Mucosa of descending colon (tissue), 3 donors: ENCODE measurements at regions not wholly inside any gene's neighbourhood (a gene's known extent, or its start where the extent isn't known, plus 50 kb on each side); places are given as distances from the start of the nearest gene placed in this dataset.

Source experiments
- ATAC-seq: fragments of 200-7000 bp; cut with Tn5 transposase; one replicate; pipeline ENCODE4 v1.9.1; 2020; ENCODE audit warnings: mild to moderate bottlenecking, moderate library complexity
- DNase-seq, 3 donors: peaks; one replicate each; pipeline ENCODE4 v3.0.0-alpha.2; 2020
- H3K36me3 ChIP-seq: fragments of 200-600 bp; one replicate; pipeline ENCODE4 v1.8.0; 2021; ENCODE audit warnings: low read depth, mild to moderate bottlenecking
- H3K4me1 ChIP-seq: fragments of 200-600 bp; one replicate; pipeline ENCODE4 v1.8.0; 2021; ENCODE audit warnings: low read depth, mild to moderate bottlenecking
- H3K4me3 ChIP-seq: fragments of 200-600 bp; one replicate; pipeline ENCODE4 v1.8.0; 2021; ENCODE audit warnings: mild to moderate bottlenecking
- H3K9me3 ChIP-seq: fragments of 200-600 bp; one replicate; pipeline ENCODE4 v1.8.0; 2021; ENCODE audit warnings: mild to moderate bottlenecking
- CTCF ChIP-seq: fragments of 200-600 bp; IDR thresholded peaks from one replicate; pipeline ENCODE4 v1.8.0; 2022; ENCODE audit warnings: antibody characterized with exemption, mild to moderate bottlenecking
- intact Hi-C, 2 donors: fragments of 100-400 bp; cut with DNase I in 1 of 2; cut with micrococcal nuclease in 1 of 2; formaldehyde crosslinking; loops; one replicate each; pipeline versions ENCODE4 v1.11.0 to v1.11.1; 2022; cut with DNase I, micrococcal nuclease
- donor health status: DM: no; HTN: no; CAD: no; lungs with moderate emphysema.
- donor health status: DM: no; HTN: no; CAD: no.
- donor health status: DM: no; HTN: yes; CAD: no.

- no peak for ATAC-seq
- Histone ChIP-seq H3K9me3 (no peaks in the 10 kb centered on the region), H3K36me3 (no peaks in the 10 kb centered on the region), H3K4me1 (no peaks in the 10 kb centered on the region), H3K4me3 (no peak overlapping the region)
- intact Hi-C loops: no loop called here
- no peak for DNase-seq
- TF ChIP-seq CTCF: no peak
Observed at GRCh38 chr16:80427795-80428194, 113.0 kb upstream of the DYNLRB2 start.

GRCh38 chr16:80418517-80419355, 122.1 kb upstream of the DYNLRB2 start:
- H3K4me1 ChIP-seq: no peaks in the 10 kb centered on the region
- intact Hi-C loops: no loop called here
- H3K36me3 ChIP-seq: no peaks in the 10 kb centered on the region
- TF ChIP-seq CTCF: no peak
- ATAC-seq (no peak), DNase-seq (no peak)
- no peak overlapping the region for H3K4me3 ChIP-seq
- no peaks in the 10 kb centered on the region for H3K9me3 ChIP-seq

- DNase-seq: no peak
- no peaks in the 10 kb centered on the region for H3K9me3 ChIP-seq
- no peaks in the 10 kb centered on the region for H3K36me3 ChIP-seq
- intact Hi-C loops: no loop called here
- no peak for TF ChIP-seq CTCF
- no peaks in the 10 kb centered on the region for H3K4me1 ChIP-seq
- ATAC-seq: no peak
- no peak overlapping the region for H3K4me3 ChIP-seq
Observed at GRCh38 chr16:80417706-80418271, 123.0 kb upstream of the DYNLRB2 start.

- DNase-seq (no peak), ATAC-seq (no peak)
- no peak overlapping the region for H3K4me3 ChIP-seq
- intact Hi-C loops: no loop called here
- H3K9me3 ChIP-seq: no peaks in the 10 kb centered on the region
- no peaks in the 10 kb centered on the region for H3K36me3 ChIP-seq
- no peak for TF ChIP-seq CTCF
- H3K4me1 ChIP-seq: no peaks in the 10 kb centered on the region
Observed at GRCh38 chr16:80408014-80408413, 132.8 kb upstream of the DYNLRB2 start.

GRCh38 chr16:80407265-80407987, 133.4 kb upstream of the DYNLRB2 start:
- TF ChIP-seq CTCF: no peak
- Histone ChIP-seq H3K4me3 (no peak overlapping the region), H3K4me1 (no peaks in the 10 kb centered on the region), H3K36me3 (no peaks in the 10 kb centered on the region), H3K9me3 (no peaks in the 10 kb centered on the region)
- DNase-seq (no peak), ATAC-seq (no peak)
- intact Hi-C loops: no loop called here
